Neural cell (in vitro differentiated cells): ENCODE measurements at regions not wholly inside any gene's neighbourhood (a gene's known extent, or its start where the extent isn't known, plus 50 kb on each side); places are given as distances from the start of the nearest gene placed in this dataset.

Experiments
- H2AFZ ChIP-seq: fragments of 200-600, 300-800 bp; sonication (generic), shearing (Covaris generic); 2 replicates; pipeline ENCODE4 v1.6.0; 2014; ENCODE audit warnings: low read depth, mild to moderate bottlenecking, antibody characterized with exemption, low read length, moderate library complexity
- H3F3A ChIP-seq: fragments of 200-600 bp; shearing (Covaris generic); 2 replicates; pipeline ENCODE4 v1.6.1; 2016; ENCODE audit warnings: mild to moderate bottlenecking, moderate library complexity, mixed read lengths, antibody characterized with exemption, low read length; ENCODE audit not compliant: insufficient read depth, poor library complexity, severe bottlenecking
- H3K27ac ChIP-seq: fragments of 200-600, 300-800 bp; sonication (generic), shearing (Covaris generic); 2 replicates; pipeline ENCODE4 v1.5.1; 2014; ENCODE audit warnings: mild to moderate bottlenecking, low read length, moderate library complexity
- H3K27me3 ChIP-seq: fragments of 300-800, 200-600 bp; sonication (generic), shearing (Covaris generic); 2 replicates; pipeline ENCODE4 v1.6.0; 2014; ENCODE audit warnings: mild to moderate bottlenecking, low read depth, low read length, moderate library complexity; ENCODE audit not compliant: insufficient read depth
- H3K36me3 ChIP-seq: fragments of 300-800, 200-600 bp; sonication (generic), shearing (Covaris generic); 2 replicates; pipeline ENCODE4 v1.5.1; 2014; ENCODE audit warnings: mild to moderate bottlenecking, antibody characterized with exemption, low read length, moderate library complexity; ENCODE audit not compliant: insufficient read depth
- H3K4me2 ChIP-seq: fragments of 300-800, 200-600 bp; sonication (generic), shearing (Covaris generic); 2 replicates; pipeline ENCODE4 v1.6.0; 2014; ENCODE audit warnings: mild to moderate bottlenecking, low read length
- H3K4me3 ChIP-seq: fragments of 300-800, 200-600 bp; sonication (generic), shearing (Covaris generic); 2 replicates; pipeline ENCODE4 v1.5.1; 2014; ENCODE audit warnings: mild to moderate bottlenecking, low read length, moderate library complexity
- H3K79me2 ChIP-seq: fragments of 200-600 bp; shearing (Covaris generic); replicated peaks from 2 replicates; pipeline ENCODE4 v1.6.0; 2014; ENCODE audit warnings: mild to moderate bottlenecking, low read length, moderate library complexity; ENCODE audit not compliant: insufficient read depth
- H3K9ac ChIP-seq: fragments of 300-800, 200-600 bp; sonication (generic), shearing (Covaris generic); 2 replicates; pipeline ENCODE4 v1.6.1; 2016; ENCODE audit warnings: mild to moderate bottlenecking, low read length, mixed read lengths
- H3K9me2 ChIP-seq: fragments of 200-600 bp; shearing (Covaris generic); 2 replicates; pipeline ENCODE4 v1.6.1; 2016; ENCODE audit warnings: mild to moderate bottlenecking, low read length, mixed read lengths; ENCODE audit not compliant: insufficient read depth
- H3K9me3 ChIP-seq: fragments of 200-600, 300-800 bp; sonication (generic), shearing (Covaris generic); 2 replicates; pipeline ENCODE4 v1.6.1; 2016; ENCODE audit warnings: mild to moderate bottlenecking, mixed run types, low read length, moderate library complexity, mixed read lengths
- H4K20me1 ChIP-seq: fragments of 200-600 bp; shearing (Covaris generic); 2 replicates; pipeline ENCODE4 v1.6.1; 2016; ENCODE audit warnings: mild to moderate bottlenecking, mixed run types; ENCODE audit not compliant: insufficient read depth
- CTCF ChIP-seq: fragments of 450-650 bp; IDR thresholded peaks from 2 replicates; pipeline ENCODE4 v1.5.1; 2014; ENCODE audit warnings: antibody characterized with exemption, mild to moderate bottlenecking, moderate library complexity; ENCODE audit not compliant: poor library complexity, severe bottlenecking
- EP300 ChIP-seq: fragments of 450-650 bp; conservative IDR thresholded peaks from 2 replicates; pipeline ENCODE4 v1.6.1; 2014; ENCODE audit warnings: antibody characterized with exemption, mild to moderate bottlenecking, moderate library complexity; ENCODE audit not compliant: poor library complexity, severe bottlenecking
- EZH2 ChIP-seq: fragments of 200-600, 300-800 bp; shearing (Covaris generic), sonication (generic); IDR thresholded peaks from 2 replicates; pipeline ENCODE4 v1.6.1; 2014; ENCODE audit warnings: antibody characterized with exemption, low read length, borderline replicate concordance, mild to moderate bottlenecking; ENCODE audit not compliant: insufficient read depth, poor library complexity, severe bottlenecking
- MXI1 ChIP-seq: fragments of 450-650 bp; conservative IDR thresholded peaks from 2 replicates; pipeline ENCODE4 v1.6.1; 2014; ENCODE audit warnings: antibody characterized with exemption, mild to moderate bottlenecking; ENCODE audit not compliant: poor library complexity, severe bottlenecking
- POLR2AphosphoS5 ChIP-seq: IDR thresholded peaks from 2 replicates; pipeline ENCODE4 v1.6.1; 2012
- RAD21 ChIP-seq: fragments of 450-650 bp; conservative IDR thresholded peaks from 2 replicates; pipeline ENCODE4 v1.6.1; 2014; ENCODE audit warnings: antibody characterized with exemption, mild to moderate bottlenecking, moderate library complexity
- REST ChIP-seq: IDR thresholded peaks from 2 replicates; pipeline ENCODE4 v1.6.1; 2012; ENCODE audit warnings: borderline replicate concordance
- SMC3 ChIP-seq: fragments of 450-650 bp; conservative IDR thresholded peaks from 2 replicates; pipeline ENCODE4 v1.6.1; 2014; ENCODE audit warnings: antibody characterized with exemption, mild to moderate bottlenecking, moderate library complexity; ENCODE audit not compliant: poor library complexity
- TAF1 ChIP-seq: IDR thresholded peaks from 2 replicates; pipeline ENCODE4 v1.6.1; 2012; ENCODE audit warnings: low read depth

GRCh38 chr4:159446266-159446976, 343.5 kb downstream of the RAPGEF2 start:
- Histone ChIP-seq H3K79me2 (no peaks in the 10 kb centered on the region), H3K9me2 (no peaks in the 10 kb centered on the region), H3K9ac (no peak overlapping the region), H3F3A (no peaks in the 10 kb centered on the region), H3K9me3 (no peaks in the 10 kb centered on the region), H2AFZ (no peak overlapping the region), H3K36me3 (no peaks in the 10 kb centered on the region), H4K20me1 (no peaks in the 10 kb centered on the region), H3K27ac (no peak overlapping the region), H3K4me3 (no peak overlapping the region), H3K4me2 (no peak overlapping the region), H3K27me3 (no peaks in the 10 kb centered on the region)
- TF ChIP-seq RAD21 (peak; percentile 96), CTCF (peak; percentile 95), POLR2AphosphoS5 (no peak), MXI1 (peak; percentile 48), SMC3 (peak; percentile 91)

GRCh38 chr4:159447296-159447695, 344.4 kb downstream of the RAPGEF2 start:
- no peaks in the 10 kb centered on the region for H4K20me1 ChIP-seq
- H3K9me3 ChIP-seq, result no peaks in the 10 kb centered on the region
- no peak overlapping the region for H3K9ac ChIP-seq
- H3K27me3 ChIP-seq, result no peaks in the 10 kb centered on the region
- TF ChIP-seq EP300 (no peak), SMC3 (no peak), RAD21 (no peak), REST (no peak), TAF1 (no peak), CTCF (no peak), POLR2AphosphoS5 (no peak), MXI1 (no peak), EZH2 (no peak)
- H3K79me2 ChIP-seq, result no peaks in the 10 kb centered on the region
- no peaks in the 10 kb centered on the region for H3K9me2 ChIP-seq
- H3K4me2 ChIP-seq, result no peak overlapping the region
- H3F3A ChIP-seq, result no peaks in the 10 kb centered on the region
- H2AFZ ChIP-seq, result no peak overlapping the region
- no peaks in the 10 kb centered on the region for H3K36me3 ChIP-seq
- H3K27ac ChIP-seq, result no peak overlapping the region
- no peak overlapping the region for H3K4me3 ChIP-seq
